Tibial artery (tissue), 4 donors: ENCODE measurements at regions not wholly inside any gene's neighbourhood (a gene's known extent, or its start where the extent isn't known, plus 50 kb on each side); places are given as distances from the start of the nearest gene placed in this dataset.

Experiments
- DNase-seq, 2 donors: peaks; one replicate each; pipeline ENCODE4 v3.0.0-alpha.2; 2019
- H3K27ac ChIP-seq, 2 donors: fragments of 200-600 bp; sonication (generic) in 1 of 2; 1 replicate in 1 of 2; 2 replicates in 1 of 2; pipeline ENCODE4 v1.5.1; 2018 to 2019; ENCODE audit warnings: mild to moderate bottlenecking in 1 of 2
- H3K27me3 ChIP-seq, 2 donors: fragments of 200-600 bp; sonication (generic) in 1 of 2; one replicate each; pipeline versions ENCODE4 v1.5.1 to v1.6.0; 2016 to 2019
- H3K36me3 ChIP-seq, 3 donors: fragments of 200-600 bp; sonication (generic) in 2 of 3; one replicate each; pipeline ENCODE4 v1.5.1; 2016 to 2019; ENCODE audit warnings: mild to moderate bottlenecking in 2 of 3
- H3K4me1 ChIP-seq, 4 donors: fragments of 200-600 bp; sonication (generic) in 2 of 4; 1 replicate in 3 of 4; 2 replicates in 1 of 4; pipeline ENCODE4 v1.5.1; 2016 to 2019
- H3K4me3 ChIP-seq, 2 donors: fragments of 200-600 bp; sonication (generic) in 1 of 2; 1 replicate in 1 of 2; 2 replicates in 1 of 2; pipeline ENCODE4 v1.5.1; 2018 to 2019; ENCODE audit warnings: mild to moderate bottlenecking in 2 of 2
- H3K9me3 ChIP-seq, 3 donors: fragments of 200-600 bp; sonication (generic) in 1 of 3; one replicate each; pipeline ENCODE4 v1.5.1; 2016 to 2019
- CTCF ChIP-seq, 2 experiments: fragments of 200-600 bp in 1 of 2; fragments of 450-650 bp in 1 of 2; IDR thresholded peaks; one replicate each; pipeline ENCODE4 v1.5.1; 2017 to 2019; ENCODE audit warnings: antibody characterized with exemption in 2 of 2, mild to moderate bottlenecking in 1 of 2, moderate library complexity in 1 of 2
- intact Hi-C: fragments of 100-400 bp; cut with DNase I; formaldehyde crosslinking; loops from one replicate; pipeline ENCODE4 v1.15.0; 2023; ENCODE audit warnings: low total_unique reads

- no peaks in the 10 kb centered on the region for H3K36me3 ChIP-seq
- intact Hi-C loops: no loop called here
- TF ChIP-seq CTCF (IDR thresholded peaks at IDR 0.05): no peak
- no peaks in the 10 kb centered on the region for H3K9me3 ChIP-seq
- H3K4me1 ChIP-seq: peaks cover 0 to 4% (median 0%) of the 10 kb centered on the region in 4 donors
- no peak for DNase-seq
- H3K27ac ChIP-seq: no peak overlapping the region
- no peaks in the 10 kb centered on the region for H3K27me3 ChIP-seq
- no peak overlapping the region for H3K4me3 ChIP-seq
These were observed 514.3 kb downstream of the PDHA2 start for GRCh38 chr4:96354036-96354712.

- H3K27ac ChIP-seq: no peak overlapping the region
- H3K27me3 ChIP-seq: no peaks in the 10 kb centered on the region
- intact Hi-C loops: no loop called here
- no peak for TF ChIP-seq CTCF (IDR thresholded peaks at IDR 0.05)
- peaks cover 0 to 4% (median 0%) of the 10 kb centered on the region in 4 donors for H3K4me1 ChIP-seq
- H3K36me3 ChIP-seq: no peaks in the 10 kb centered on the region
- no peak for DNase-seq
- no peak overlapping the region for H3K4me3 ChIP-seq
- H3K9me3 ChIP-seq: no peaks in the 10 kb centered on the region
These were observed 515.5 kb downstream of the PDHA2 start for GRCh38 chr4:96355414-96355813.

GRCh38 chr4:96356591-96357370 is 516.9 kb downstream of the PDHA2 start:
- Histone ChIP-seq H3K4me1 (peaks cover 0 to 4% (median 0%) of the 10 kb centered on the region in 4 donors), H3K4me3 (no peak overlapping the region), H3K9me3 (no peaks in the 10 kb centered on the region), H3K27me3 (no peaks in the 10 kb centered on the region), H3K27ac (no peak overlapping the region), H3K36me3 (no peaks in the 10 kb centered on the region)
- TF ChIP-seq CTCF (IDR thresholded peaks at IDR 0.05): no peak
- intact Hi-C loops: no loop called here
- no peak for DNase-seq

- no peak overlapping the region for H3K4me3 ChIP-seq
- TF ChIP-seq CTCF (IDR thresholded peaks at IDR 0.05): no peak
- no peak overlapping the region for H3K27ac ChIP-seq
- H3K36me3 ChIP-seq: no peaks in the 10 kb centered on the region
- intact Hi-C loops: no loop called here
- no peaks in the 10 kb centered on the region for H3K27me3 ChIP-seq
- no peaks in the 10 kb centered on the region for H3K9me3 ChIP-seq
- DNase-seq: no peak
- H3K4me1 ChIP-seq: no peaks in the 10 kb centered on the region
These were observed 526.7 kb downstream of the PDHA2 start for GRCh38 chr4:96366632-96367031.

- no peaks in the 10 kb centered on the region for H3K9me3 ChIP-seq
- no peak for DNase-seq
- no peaks in the 10 kb centered on the region for H3K27me3 ChIP-seq
- H3K4me3 ChIP-seq: no peak overlapping the region
- no peak for TF ChIP-seq CTCF (IDR thresholded peaks at IDR 0.05)
- H3K27ac ChIP-seq: no peak overlapping the region
- H3K4me1 ChIP-seq: no peaks in the 10 kb centered on the region
- H3K36me3 ChIP-seq: no peaks in the 10 kb centered on the region
- intact Hi-C loops: no loop called here
These were observed 535.5 kb downstream of the PDHA2 start for GRCh38 chr4:96375367-96375766.
